Gastroesophageal sphincter (tissue), 2 donors: ENCODE measurements at regions not wholly inside any gene's neighbourhood (a gene's known extent, or its start where the extent isn't known, plus 50 kb on each side); places are given as distances from the start of the nearest gene placed in this dataset.
"Not testable (repeated sequence)": the region's sequence is repeated elsewhere in the genome, so short reads cannot be mapped to it uniquely, and the experiment has no call there.

Source experiments
- EP300 ChIP-seq: sonication (generic); formaldehyde crosslinking; IDR thresholded peaks from one replicate; pipeline ENCODE4 v1.6.1; 2017; ENCODE audit warnings: antibody characterized with exemption, mild to moderate bottlenecking
- POLR2A ChIP-seq, 2 donors: fragments of 450-650 bp; IDR thresholded peaks; one replicate each; pipeline ENCODE4 v1.6.1; 2017; ENCODE audit warnings: antibody characterized with exemption in 2 of 2, mild to moderate bottlenecking in 2 of 2, moderate library complexity in 1 of 2

DNA sequence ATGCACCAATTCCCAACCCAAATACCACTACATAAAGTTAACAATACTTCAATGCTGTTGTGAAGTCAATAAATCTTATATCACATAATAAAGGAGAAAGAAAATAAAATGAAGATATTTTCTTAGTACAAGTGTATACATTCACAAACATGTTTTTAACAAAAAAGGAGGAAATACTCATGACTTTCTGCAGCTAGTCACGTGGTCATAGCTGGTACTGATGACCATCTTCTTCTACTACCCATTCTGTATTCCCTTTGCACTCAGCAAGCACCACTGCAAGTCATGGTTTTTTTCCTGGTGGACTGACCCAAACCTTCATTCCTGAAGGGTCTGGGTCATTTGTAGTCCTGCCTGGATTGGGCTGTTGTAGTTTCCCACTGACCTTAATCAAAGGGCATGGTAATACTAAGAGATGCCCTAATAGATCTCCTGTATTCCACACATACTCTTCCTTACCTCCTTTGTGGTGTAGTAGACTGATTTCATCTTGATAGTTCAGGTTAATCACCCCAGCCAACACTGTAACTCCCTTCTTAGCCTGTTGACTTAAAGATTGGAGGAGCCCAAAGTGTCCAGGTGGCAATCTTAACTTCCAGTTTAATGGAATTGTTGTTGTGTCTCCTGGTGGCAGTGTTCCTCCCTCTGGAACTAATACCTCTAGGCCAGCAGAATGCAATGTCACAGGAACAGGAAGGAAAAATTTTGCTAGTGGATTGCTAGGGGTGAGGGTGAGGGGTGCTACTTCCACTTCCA is 83.1 kb upstream of the CYRIA start:
- TF ChIP-seq EP300; POLR2A (IDR thresholded peaks at IDR 0.05): not testable (repeated sequence)
